Endothelial cell of umbilical vein (primary cell): ENCODE measurements at regions not wholly inside any gene's neighbourhood (a gene's known extent, or its start where the extent isn't known, plus 50 kb on each side); places are given as distances from the start of the nearest gene placed in this dataset.

Experiments used
- BruUV-seq: library from RNA; stranded (reverse); fragments of 400-500 nt; replicated peaks from 2 replicates; lab custom pipeline; 2021; lab: Mats Ljungman, UMichigan
- CTCF ChIA-PET: fragments of 300-600, 350-600 bp; sonication (Branson Sonifier 250); formaldehyde crosslinking; loops from one replicate; lab custom pipeline; 2021; ENCODE audit warnings: antibody characterized with exemption, inconsistent platforms; lab: Charles Lee
- POLR2A ChIA-PET: fragments of 300-600, 350-600 bp; sonication (Branson Sonifier 250); formaldehyde crosslinking; loops from one replicate; lab custom pipeline; 2021; ENCODE audit warnings: antibody characterized with exemption, inconsistent platforms; lab: Charles Lee
- DNase-seq: peaks from one replicate; pipeline ENCODE4 v3.0.0-alpha.2; 2011; ENCODE audit warnings: low read depth, low spot score
- FAIRE-seq: peaks from 2 replicates; lab custom pipeline; 2011; peaks lifted over from hg19 to GRCh38; lab: Jason Lieb, UNC
- H2AFZ ChIP-seq: 2 replicates; pipeline ENCODE4 v1.6.0; 2012; ENCODE audit warnings: low read depth, low read length, control low read depth, inconsistent platforms
- H3K27ac ChIP-seq: 2 replicates; pipeline ENCODE4 v1.5.1; 2011; ENCODE audit warnings: low read depth, mild to moderate bottlenecking, control low read depth, low read length, moderate library complexity; ENCODE audit not compliant: insufficient read depth
- H3K27me3 ChIP-seq, 2 experiments: 2 replicates each; pipeline versions ENCODE4 v1.6.0 to v1.6.1; 2011; ENCODE audit warnings: low read length in 2 of 2, mixed read lengths in 1 of 2; ENCODE audit not compliant: control insufficient read depth in 2 of 2, insufficient read depth in 2 of 2
- H3K36me3 ChIP-seq, 2 experiments: 2 replicates in 1 of 2; 3 replicates in 1 of 2; pipeline ENCODE4 v1.5.1; 2011; ENCODE audit warnings: low read length in 2 of 2, mild to moderate bottlenecking in 1 of 2, moderate library complexity in 1 of 2; ENCODE audit not compliant: control insufficient read depth in 2 of 2, insufficient read depth in 2 of 2; ENCODE audit errors: extremely low read depth in 1 of 2
- H3K4me1 ChIP-seq: 3 replicates; pipeline ENCODE4 v1.5.1; 2011; ENCODE audit warnings: mild to moderate bottlenecking, low read length; ENCODE audit not compliant: control insufficient read depth, insufficient read depth; ENCODE audit errors: extremely low read depth
- H3K4me2 ChIP-seq: 2 replicates; pipeline ENCODE4 v1.6.1; 2011; ENCODE audit warnings: low read length, control low read depth, mixed read lengths; ENCODE audit not compliant: insufficient read depth
- H3K4me3 ChIP-seq, 3 experiments: fragments of 200-600 bp in 1 of 3; sonication (generic), shearing (Covaris generic) in 1 of 3; replicated peaks in 1 of 3; 2 replicates each; pipeline ENCODE4 v1.5.1; 2011 to 2016; ENCODE audit warnings: control low read depth in 3 of 3, low read length in 3 of 3, mild to moderate bottlenecking in 2 of 3, inconsistent platforms in 1 of 3, low read depth in 1 of 3, moderate library complexity in 1 of 3; ENCODE audit not compliant: insufficient read depth in 1 of 3
- H3K79me2 ChIP-seq: 2 replicates; pipeline ENCODE4 v1.6.0; 2012; ENCODE audit warnings: low read length, inconsistent platforms; ENCODE audit not compliant: control insufficient read depth, insufficient read depth
- H3K9ac ChIP-seq: replicated peaks from 2 replicates; pipeline ENCODE3; 2011; ENCODE audit warnings: low read length, control low read depth; ENCODE audit not compliant: insufficient read depth; ENCODE audit errors: extremely low read depth
- H3K9me1 ChIP-seq: replicated peaks from 3 replicates; pipeline ENCODE4 v1.6.0; 2011; ENCODE audit warnings: mild to moderate bottlenecking, low read length; ENCODE audit not compliant: control insufficient read depth, insufficient read depth; ENCODE audit errors: extremely low read depth
- H3K9me3 ChIP-seq: replicated peaks from 2 replicates; pipeline ENCODE4 v1.5.1; 2012; ENCODE audit warnings: low read length, inconsistent platforms; ENCODE audit not compliant: control insufficient read depth, insufficient read depth
- H4K20me1 ChIP-seq: replicated peaks from 2 replicates; pipeline ENCODE3; 2011; ENCODE audit warnings: mild to moderate bottlenecking, low read length; ENCODE audit not compliant: control insufficient read depth, insufficient read depth; ENCODE audit errors: extremely low read depth
- EZH2 ChIP-seq: IDR thresholded peaks from 2 replicates; pipeline ENCODE4 v1.6.1; 2012; ENCODE audit warnings: borderline replicate concordance, low read depth, mild to moderate bottlenecking, moderate library complexity, low read length, inconsistent platforms; ENCODE audit not compliant: severe bottlenecking
- FOS ChIP-seq: IDR thresholded peaks from 2 replicates; pipeline ENCODE4 v1.6.1; 2011; ENCODE audit warnings: mild to moderate bottlenecking, low read length, moderate library complexity, borderline replicate concordance; ENCODE audit not compliant: insufficient read depth
- GATA2 ChIP-seq: IDR thresholded peaks from 2 replicates; pipeline ENCODE4 v1.7.0; 2011; ENCODE audit warnings: low read depth, mild to moderate bottlenecking, moderate library complexity, mixed read lengths, low read length; ENCODE audit not compliant: insufficient read length, insufficient read depth
- JUN ChIP-seq: IDR thresholded peaks from 2 replicates; pipeline ENCODE4 v1.6.1; 2011; ENCODE audit warnings: borderline replicate concordance, low read depth; ENCODE audit not compliant: insufficient read length, insufficient read depth
- MAX ChIP-seq: IDR thresholded peaks from 2 replicates; pipeline ENCODE4 v1.6.1; 2011; ENCODE audit not compliant: insufficient read depth, insufficient read length
- MYC ChIP-seq: IDR thresholded peaks from one replicate; pipeline ENCODE4 v1.6.1; 2011; ENCODE audit warnings: mild to moderate bottlenecking, low read depth, low read length
- POLR2A ChIP-seq: IDR thresholded peaks from 2 replicates; pipeline ENCODE4 v1.6.1; 2012; ENCODE audit warnings: low read depth, mild to moderate bottlenecking, control low read depth, low read length
- POLR2AphosphoS5 ChIP-seq: IDR thresholded peaks from 2 replicates; pipeline ENCODE4 v1.6.1; 2012; ENCODE audit warnings: low read depth, mild to moderate bottlenecking, control low read depth, low read length, moderate library complexity; ENCODE audit not compliant: insufficient read depth
- dilution Hi-C: fragments of 300-500 bp; cut with MboI; formaldehyde crosslinking; loops from one replicate; pipeline ENCODE4 v1.15.0; 2019; ENCODE audit warnings: low sequenced_read_pairs; ENCODE audit not compliant: extremely low pct_ligation_motif_present
- intact Hi-C: fragments of 100-400 bp; cut with micrococcal nuclease; formaldehyde crosslinking; loops from one replicate; pipeline ENCODE4 v1.10.0; 2022
- TF ChIP-seq, protein P1 (sequence below), 2 donors: IDR thresholded peaks; 1 replicate in 1 of 2; 2 replicates in 1 of 2; pipeline ENCODE4 v1.5.1; 2011; ENCODE audit warnings: low read length in 2 of 2, mild to moderate bottlenecking in 2 of 2, moderate library complexity in 2 of 2, control low read depth in 1 of 2, inconsistent platforms in 1 of 2, low read depth in 1 of 2; ENCODE audit not compliant: insufficient read depth in 1 of 2; ENCODE audit errors: extremely low read depth in 1 of 2

DNA sequence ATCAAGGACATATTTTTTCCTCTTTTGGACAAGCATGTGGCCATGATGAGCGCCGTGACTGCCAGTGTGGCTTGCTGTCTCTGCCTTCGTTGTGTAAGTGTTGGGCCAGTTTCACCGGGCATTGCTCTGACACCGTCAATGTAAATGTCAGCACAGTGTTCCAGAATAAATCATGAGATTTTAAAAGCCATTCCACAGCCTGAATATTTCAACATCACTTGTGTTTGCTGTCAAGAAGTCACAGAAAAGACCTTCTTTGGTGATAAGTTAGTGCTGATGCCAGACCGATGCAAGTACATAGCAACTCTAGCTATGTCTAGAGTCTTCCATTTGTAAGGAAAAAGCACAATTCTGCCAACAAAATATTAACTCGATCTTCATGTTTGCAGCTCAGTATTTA, 467.8 kb downstream of the TBC1D22A start:
- POLR2A ChIA-PET = no interaction called here
- Histone ChIP-seq H3K27me3 (no peaks in the 10 kb centered on the region), H2AFZ (no peak overlapping the region), H4K20me1 (no peaks in the 10 kb centered on the region), H3K36me3 (no peaks in the 10 kb centered on the region), H3K79me2 (no peaks in the 10 kb centered on the region), H3K4me1 (no peaks in the 10 kb centered on the region), H3K9me3 (no peaks in the 10 kb centered on the region), H3K27ac (no peak overlapping the region), H3K4me2 (no peak overlapping the region), H3K4me3 (no peak overlapping the region), H3K9ac (no peak overlapping the region), H3K9me1 (no peaks in the 10 kb centered on the region)
- CTCF ChIA-PET = no interaction called here
- TF ChIP-seq POLR2AphosphoS5 (no peak), MAX (no peak), EZH2 (no peak), MYC (no peak), GATA2 (no peak), POLR2A (no peak), FOS (no peak), JUN (no peak)
- TF ChIP-seq, protein P1, sequence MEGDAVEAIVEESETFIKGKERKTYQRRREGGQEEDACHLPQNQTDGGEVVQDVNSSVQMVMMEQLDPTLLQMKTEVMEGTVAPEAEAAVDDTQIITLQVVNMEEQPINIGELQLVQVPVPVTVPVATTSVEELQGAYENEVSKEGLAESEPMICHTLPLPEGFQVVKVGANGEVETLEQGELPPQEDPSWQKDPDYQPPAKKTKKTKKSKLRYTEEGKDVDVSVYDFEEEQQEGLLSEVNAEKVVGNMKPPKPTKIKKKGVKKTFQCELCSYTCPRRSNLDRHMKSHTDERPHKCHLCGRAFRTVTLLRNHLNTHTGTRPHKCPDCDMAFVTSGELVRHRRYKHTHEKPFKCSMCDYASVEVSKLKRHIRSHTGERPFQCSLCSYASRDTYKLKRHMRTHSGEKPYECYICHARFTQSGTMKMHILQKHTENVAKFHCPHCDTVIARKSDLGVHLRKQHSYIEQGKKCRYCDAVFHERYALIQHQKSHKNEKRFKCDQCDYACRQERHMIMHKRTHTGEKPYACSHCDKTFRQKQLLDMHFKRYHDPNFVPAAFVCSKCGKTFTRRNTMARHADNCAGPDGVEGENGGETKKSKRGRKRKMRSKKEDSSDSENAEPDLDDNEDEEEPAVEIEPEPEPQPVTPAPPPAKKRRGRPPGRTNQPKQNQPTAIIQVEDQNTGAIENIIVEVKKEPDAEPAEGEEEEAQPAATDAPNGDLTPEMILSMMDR (IDR thresholded peaks at IDR 0.05; ENCODE audit: extremely low read depth in 1 of 2, insufficient read depth in 1 of 2, low read depth in 1 of 2, low read length in 2 of 2) = no peak
- intact Hi-C loops = no loop called here
- BruUV-seq = no TSS peak
- DNase-seq (no peak), FAIRE-seq (no peak)
- dilution Hi-C loops = no loop called here
